Endodermal cell (in vitro differentiated cells): ENCODE measurements at regions not wholly inside any gene's neighbourhood (a gene's known extent, or its start where the extent isn't known, plus 50 kb on each side); places are given as distances from the start of the nearest gene placed in this dataset.

Experiments used
- DNase-seq: peaks from one replicate; pipeline ENCODE4 v3.0.0-alpha.2; 2017
- H3K27ac ChIP-seq: 2 replicates; pipeline ENCODE4 v1.5.1; 2013; ENCODE audit warnings: mild to moderate bottlenecking, low read depth, low read length, moderate library complexity
- H3K27me3 ChIP-seq: 2 replicates; pipeline ENCODE4 v1.6.1; 2013; ENCODE audit warnings: mild to moderate bottlenecking, low read length, moderate library complexity; ENCODE audit not compliant: insufficient read depth, control insufficient read depth, poor library complexity, severe bottlenecking
- H3K36me3 ChIP-seq: 2 replicates; pipeline ENCODE4 v1.7.0; 2013; ENCODE audit warnings: mild to moderate bottlenecking, low read length, moderate library complexity; ENCODE audit not compliant: control insufficient read depth, insufficient read depth
- H3K4me1 ChIP-seq: one replicate; pipeline ENCODE4 v1.7.0; 2013; ENCODE audit warnings: low read length; ENCODE audit not compliant: control insufficient read depth, insufficient read depth
- H3K4me3 ChIP-seq: 2 replicates; pipeline ENCODE4 v1.5.1; 2013; ENCODE audit warnings: mild to moderate bottlenecking, low read length, moderate library complexity
- H3K9ac ChIP-seq: 2 replicates; pipeline ENCODE4 v1.6.1; 2013; ENCODE audit warnings: mild to moderate bottlenecking, low read length, moderate library complexity; ENCODE audit not compliant: poor library complexity, severe bottlenecking; ENCODE audit errors: extremely low read depth
- H3K9me3 ChIP-seq: 2 replicates; pipeline ENCODE4 v1.6.1; 2013; ENCODE audit warnings: mild to moderate bottlenecking, low read length, moderate library complexity; ENCODE audit not compliant: control insufficient read depth
- H3K27ac Mint-ChIP-seq: 2 replicates; pipeline ENCODE4 v1.8.0; 2020; ENCODE audit warnings: mixed read lengths
- H3K27me3 Mint-ChIP-seq: 2 replicates; pipeline ENCODE4 v1.8.0; 2021; ENCODE audit warnings: mild to moderate bottlenecking, mixed read lengths; ENCODE audit not compliant: insufficient read depth
- H3K36me3 Mint-ChIP-seq: 2 replicates; pipeline ENCODE4 v1.8.0; 2020; ENCODE audit warnings: low read depth, mixed read lengths
- H3K4me1 Mint-ChIP-seq: 2 replicates; pipeline ENCODE4 v1.8.0; 2020; ENCODE audit warnings: mixed read lengths
- H3K4me3 Mint-ChIP-seq: 2 replicates; pipeline ENCODE4 v1.8.0; 2020; ENCODE audit warnings: mild to moderate bottlenecking, moderate library complexity, mixed read lengths
- H3K9me3 Mint-ChIP-seq: 2 replicates; pipeline ENCODE4 v1.8.0; 2020; ENCODE audit warnings: mild to moderate bottlenecking, mixed read lengths
- CTCF ChIP-seq: fragments of 200-600 bp; sonication (generic); conservative IDR thresholded peaks from 2 replicates; pipeline ENCODE4 v1.5.0; 2021; ENCODE audit warnings: antibody characterized with exemption, mild to moderate bottlenecking
- WGBS, 2 experiments: methylation state at CpG; one replicate each; pipeline versions ENCODE4 v1.1.5 to v1.1.7; 2013; ENCODE audit warnings: missing lambda C conversion rate in 2 of 2, mixed read lengths in 1 of 2; ENCODE audit not compliant: insufficient coverage in 1 of 2, insufficient read length in 1 of 2; 5-methylcytosine and 5-hydroxymethylcytosine counted together

- WGBS, 2 experiments = 79% methylated on average over 3 of the region's 4 CpGs; no CpG with 5 or more reads in 1 of the 2 experiments
- DNase-seq = no peak
- H3K36me3 Mint-ChIP-seq = no peaks in the 10 kb centered on the region
- H3K36me3 ChIP-seq = no peaks in the 10 kb centered on the region
- H3K27me3 ChIP-seq = no peaks in the 10 kb centered on the region
- H3K4me1 ChIP-seq = no peaks in the 10 kb centered on the region
- H3K9me3 Mint-ChIP-seq = peaks cover 19% of the 10 kb centered on the region
- TF ChIP-seq CTCF = no peak
- no peak overlapping the region for H3K4me3 Mint-ChIP-seq
- no peak overlapping the region for H3K27ac Mint-ChIP-seq
- H3K27me3 Mint-ChIP-seq = no peaks in the 10 kb centered on the region
- no peak overlapping the region for H3K9ac ChIP-seq
- no peaks in the 10 kb centered on the region for H3K4me1 Mint-ChIP-seq
- no peak overlapping the region for H3K4me3 ChIP-seq
- H3K27ac ChIP-seq = no peak overlapping the region
- no peaks in the 10 kb centered on the region for H3K9me3 ChIP-seq
Observed at GRCh38 chrX:26083093-26083492, 55.0 kb upstream of the MAGEB18 start.
